VCaP (cell line): ENCODE measurements at regions not wholly inside any gene's neighbourhood (a gene's known extent, or its start where the extent isn't known, plus 50 kb on each side); places are given as distances from the start of the nearest gene placed in this dataset.
"Not testable (repeated sequence)": the region's sequence is repeated elsewhere in the genome, so short reads cannot be mapped to it uniquely, and the experiment has no call there.

Experiments
- H3K27ac ChIP-seq: fragments of 450-650 bp; 2 replicates; pipeline ENCODE4 v1.5.1; 2017
- CTCF ChIP-seq: fragments of 450-650 bp; conservative IDR thresholded peaks from 2 replicates; pipeline ENCODE4 v1.5.1; 2017; ENCODE audit warnings: mild to moderate bottlenecking, moderate library complexity

- no peak for TF ChIP-seq CTCF
- H3K27ac ChIP-seq, result peak overlapping the region; percentile 74
Observed at GRCh38 chr6:150514806-150515380, 84.8 kb upstream of the PLEKHG1 start.

- no peak for TF ChIP-seq CTCF
- peak overlapping the region; percentile 74 for H3K27ac ChIP-seq
Observed at GRCh38 chr6:150516199-150516598, 83.5 kb upstream of the PLEKHG1 start.

GRCh38 chr6:150517175-150517574 lies 82.5 kb upstream of the PLEKHG1 start:
- H3K27ac ChIP-seq, result no peak overlapping the region
- TF ChIP-seq CTCF, result no peak

GRCh38 chr6:150521482-150521881 lies 78.2 kb upstream of the PLEKHG1 start:
- no peak for TF ChIP-seq CTCF
- no peak overlapping the region for H3K27ac ChIP-seq

- H3K27ac ChIP-seq, result not testable (repeated sequence)
Observed at GRCh38 chr6:150523216-150523615, 76.5 kb upstream of the PLEKHG1 start.

GRCh38 chr6:150525300-150525699 lies 74.4 kb upstream of the PLEKHG1 start:
- TF ChIP-seq CTCF, result no peak
- H3K27ac ChIP-seq, result no peak overlapping the region

GRCh38 chr6:150527100-150527499 lies 72.6 kb upstream of the PLEKHG1 start:
- H3K27ac ChIP-seq, result no peak overlapping the region
- TF ChIP-seq CTCF, result no peak

- no peak overlapping the region for H3K27ac ChIP-seq
- TF ChIP-seq CTCF, result no peak
Observed at GRCh38 chr6:150528648-150529285, 70.9 kb upstream of the PLEKHG1 start.
